UCSD-AML1 (cell line): ENCODE measurements at regions not wholly inside any gene's neighbourhood (a gene's known extent, or its start where the extent isn't known, plus 50 kb on each side); places are given as distances from the start of the nearest gene placed in this dataset.

Experiments used
- DNase-seq: peaks from one replicate; lab custom pipeline; 2025; ENCODE audit not compliant: unreplicated experiment; lab: John Stamatoyannopoulos, UW

DNA sequence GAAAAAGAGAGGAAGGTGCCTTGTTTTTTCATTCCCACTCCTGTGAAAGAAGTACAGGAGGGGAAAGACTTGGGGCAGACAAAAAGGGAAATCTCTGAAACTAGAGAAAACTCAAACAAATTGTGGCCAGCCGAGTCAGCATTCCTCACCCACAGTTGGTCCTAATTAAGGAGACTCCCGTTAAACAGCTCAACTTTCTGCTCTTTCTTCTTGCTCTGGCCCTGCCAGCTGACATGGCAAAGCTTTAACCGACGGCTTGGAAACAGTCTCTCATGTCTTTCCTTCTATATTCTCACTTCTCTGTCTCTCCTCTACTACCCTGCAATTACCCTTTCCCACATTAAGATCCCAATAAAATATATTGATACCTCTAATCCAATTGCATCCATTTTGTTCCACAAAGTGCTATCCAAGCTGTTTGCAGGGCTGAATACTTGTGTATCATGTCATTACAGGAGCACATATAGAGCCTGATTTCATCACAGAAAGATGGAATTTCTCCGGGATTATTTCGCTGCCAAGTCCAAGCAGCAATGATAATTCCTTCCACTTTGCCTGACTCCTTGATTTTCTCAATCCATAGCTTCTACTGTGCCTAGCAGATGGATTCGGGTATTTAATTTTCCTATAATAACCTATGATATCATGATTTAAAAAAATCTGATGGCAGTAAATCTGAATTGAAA lies 65.4 kb upstream of the IPO9 start:
- DNase-seq = no peak

DNA sequence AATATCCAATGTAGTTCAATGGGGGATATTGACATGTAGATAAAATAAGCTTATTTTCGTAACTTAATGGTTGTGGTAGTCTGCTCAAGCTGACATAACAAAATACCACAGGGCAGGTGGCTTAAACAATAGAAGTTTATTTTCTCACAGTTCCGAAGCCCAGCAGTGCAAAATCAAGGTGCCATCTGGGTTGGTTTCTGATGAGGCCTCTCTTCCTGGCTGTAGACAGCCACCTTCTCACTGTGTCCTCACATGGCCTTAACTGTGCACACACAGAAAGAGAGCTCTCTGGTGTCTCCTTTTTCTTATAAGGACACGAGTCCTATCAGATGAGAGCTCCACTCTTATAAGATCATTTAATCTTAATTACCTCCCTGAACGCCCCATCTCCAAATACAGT lies 64.8 kb upstream of the IPO9 start:
- DNase-seq = no peak

- no peak for DNase-seq
Measured at GRCh38 chr1:201764579-201764978, 64.4 kb upstream of the IPO9 start.

DNA sequence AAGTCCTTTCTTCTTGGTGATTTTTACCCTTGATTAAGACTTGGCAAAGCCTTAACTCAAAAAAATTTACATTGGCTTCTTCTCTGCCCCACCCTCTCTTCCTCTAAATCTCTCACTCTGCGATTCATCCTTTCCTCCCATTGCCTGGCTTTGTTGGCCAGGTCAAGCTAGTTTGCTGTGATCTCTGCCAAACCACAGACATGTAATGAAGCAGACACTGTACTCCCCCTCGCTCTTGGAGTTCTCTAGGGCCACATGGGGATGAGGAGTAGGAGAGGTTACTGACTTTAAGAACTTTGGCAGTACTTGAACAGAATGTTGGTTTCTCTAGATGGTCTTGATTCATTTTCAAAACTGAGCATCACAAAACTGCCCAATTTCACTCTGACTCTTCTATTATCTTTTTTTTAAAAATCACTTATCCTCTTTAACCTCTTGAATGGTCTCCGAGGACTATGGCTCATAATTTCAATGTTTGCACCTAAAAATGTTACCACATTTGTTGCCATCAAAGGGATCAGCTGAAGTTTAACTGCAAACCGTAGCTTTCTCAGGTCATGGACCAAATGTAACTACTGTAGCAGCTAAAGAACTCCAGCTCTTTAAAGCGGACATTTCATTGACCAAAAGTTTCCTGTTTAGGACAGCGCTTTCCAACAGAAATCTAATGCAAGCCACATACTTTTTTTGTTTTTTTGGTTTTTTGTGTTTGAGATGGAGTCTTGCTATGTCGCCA lies 62.7 kb upstream of the IPO9 start:
- DNase-seq = no peak

- DNase-seq = no peak
Measured at GRCh38 chr1:201767339-201767738, 61.6 kb upstream of the IPO9 start.

- DNase-seq = no peak
Measured at GRCh38 chr1:201769072-201769471, 59.9 kb upstream of the IPO9 start.

DNA sequence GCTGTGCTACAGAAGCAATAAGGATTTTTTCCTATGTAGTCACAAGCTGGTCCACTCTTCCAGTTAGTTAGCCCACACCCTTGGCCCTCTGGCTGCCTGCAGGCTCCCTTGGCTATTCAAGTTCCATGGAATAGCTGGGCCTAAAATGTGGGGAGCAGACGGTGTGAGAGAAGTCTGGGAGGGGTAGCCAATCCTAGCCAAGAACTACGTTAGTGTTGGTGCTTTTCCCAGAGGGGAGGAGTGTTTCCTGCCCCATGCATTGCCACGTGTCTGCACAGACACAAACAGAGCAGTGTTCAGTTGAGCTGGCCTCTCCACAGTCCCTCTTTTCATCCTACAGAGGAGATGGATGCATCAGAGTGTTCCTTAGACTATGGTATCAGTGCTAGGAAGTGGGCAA lies 59.0 kb upstream of the IPO9 start:
- DNase-seq = no peak

DNA sequence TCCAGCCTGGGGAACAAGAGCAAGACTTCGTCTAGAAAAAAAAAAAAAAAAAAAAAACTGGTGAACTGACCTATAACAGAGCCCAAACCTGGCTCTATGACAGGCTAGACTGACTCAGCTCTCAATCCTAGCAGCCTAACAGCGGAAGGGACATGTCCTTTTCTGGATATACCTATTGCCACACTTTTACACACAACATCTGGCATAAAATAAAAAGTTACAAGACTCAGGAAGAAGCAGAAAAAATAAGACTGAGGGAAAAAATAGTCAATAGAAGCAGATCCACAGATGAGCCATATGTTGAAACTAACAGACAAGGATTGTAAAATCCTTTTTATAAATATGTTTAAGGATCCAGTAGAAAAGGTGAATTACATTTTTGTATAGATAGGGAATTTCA lies 57.5 kb upstream of the IPO9 start:
- DNase-seq = no peak

DNA sequence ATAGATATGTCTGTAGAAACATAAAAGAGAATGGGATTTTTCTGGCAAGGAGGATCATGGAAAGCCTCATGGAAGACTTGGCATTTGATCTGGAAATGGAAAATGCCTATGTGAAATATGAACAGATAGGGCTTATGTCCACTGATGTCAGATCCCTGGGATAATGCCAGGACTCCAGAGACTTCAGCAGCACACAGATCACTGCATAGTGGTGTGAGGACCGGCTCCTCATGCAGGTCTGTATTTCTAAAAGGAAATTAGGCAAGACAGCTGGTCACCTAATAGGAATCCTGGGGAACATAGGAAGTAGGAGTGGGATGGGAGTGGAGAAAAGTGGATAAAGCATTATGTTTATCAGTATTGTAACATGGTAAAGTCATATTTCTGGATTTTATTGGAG lies 56.8 kb upstream of the IPO9 start:
- no peak for DNase-seq

DNA sequence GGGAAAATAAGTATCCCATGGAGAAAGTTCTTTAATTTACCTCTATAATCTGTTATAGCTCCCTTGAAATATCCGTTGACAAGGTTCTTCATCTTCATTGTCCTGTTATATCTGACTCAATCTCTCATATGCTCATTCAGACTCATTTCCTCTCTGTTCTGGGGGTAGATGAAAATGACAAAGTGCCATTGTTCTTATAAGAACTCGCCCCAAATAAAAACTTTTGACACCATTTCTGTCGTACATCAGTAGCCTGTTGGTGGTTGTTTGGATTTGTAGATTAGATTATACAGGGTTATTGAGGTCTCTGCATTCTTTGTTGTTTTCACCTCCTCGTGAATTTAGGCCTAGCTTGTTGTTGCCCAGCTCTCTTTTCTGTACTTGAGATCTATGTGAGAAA lies 55.2 kb upstream of the IPO9 start:
- no peak for DNase-seq

DNA sequence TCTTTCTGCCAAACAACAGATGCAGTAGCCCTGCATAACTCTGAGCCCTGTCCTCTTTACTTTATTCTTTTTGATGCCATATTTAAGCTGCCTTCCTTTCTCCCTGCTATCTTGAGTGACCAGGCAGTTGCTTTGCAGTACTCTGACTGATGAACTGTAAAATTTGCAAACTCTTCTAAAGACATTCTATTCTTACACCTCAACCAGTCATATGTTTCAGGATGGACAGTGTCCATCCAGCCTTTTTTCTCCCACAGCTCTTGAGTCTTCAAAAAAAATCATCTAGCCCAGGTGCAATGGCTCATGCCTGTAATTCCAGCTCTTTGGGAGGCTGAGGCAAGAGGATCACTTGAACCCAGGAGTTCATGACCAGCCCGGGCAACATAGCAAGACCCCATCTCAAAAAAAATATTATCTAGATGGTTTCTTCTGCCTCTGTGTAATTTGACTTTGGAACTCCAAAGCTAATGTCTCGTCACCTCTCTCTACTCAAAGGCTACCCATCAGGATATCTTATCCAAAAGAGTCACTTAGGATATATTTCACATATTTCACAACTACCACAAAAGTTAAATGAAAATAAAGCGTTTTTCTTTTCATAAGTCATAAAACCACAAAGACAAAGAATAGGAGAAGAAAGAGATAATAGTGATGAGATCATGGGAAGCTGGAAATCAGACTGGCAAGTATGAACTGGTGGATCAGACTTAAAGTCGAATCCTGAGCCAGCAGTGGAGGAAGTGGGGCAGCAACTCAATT lies 54.6 kb upstream of the IPO9 start:
- no peak for DNase-seq

DNA sequence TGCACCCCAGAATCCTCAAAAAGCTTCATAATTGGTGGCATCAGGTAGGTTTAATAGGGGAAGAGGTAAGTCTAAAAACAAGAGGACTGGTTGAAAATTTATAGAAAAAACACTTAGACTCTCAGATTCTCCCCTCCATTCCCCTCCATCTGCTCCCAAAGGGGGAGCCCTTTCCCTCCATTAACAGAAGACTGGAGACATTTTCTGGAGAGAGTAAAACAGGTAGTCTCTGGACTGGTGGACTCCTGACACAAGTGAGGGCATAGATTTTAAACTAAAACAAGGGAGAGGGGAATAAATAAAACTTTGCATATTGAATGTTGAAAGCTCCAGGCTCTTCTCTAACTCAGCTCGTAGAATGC lies 54.0 kb upstream of the IPO9 start:
- DNase-seq = no peak

GRCh38 chr1:201775380-201775779 lies 53.6 kb upstream of the IPO9 start:
- DNase-seq = no peak

DNA sequence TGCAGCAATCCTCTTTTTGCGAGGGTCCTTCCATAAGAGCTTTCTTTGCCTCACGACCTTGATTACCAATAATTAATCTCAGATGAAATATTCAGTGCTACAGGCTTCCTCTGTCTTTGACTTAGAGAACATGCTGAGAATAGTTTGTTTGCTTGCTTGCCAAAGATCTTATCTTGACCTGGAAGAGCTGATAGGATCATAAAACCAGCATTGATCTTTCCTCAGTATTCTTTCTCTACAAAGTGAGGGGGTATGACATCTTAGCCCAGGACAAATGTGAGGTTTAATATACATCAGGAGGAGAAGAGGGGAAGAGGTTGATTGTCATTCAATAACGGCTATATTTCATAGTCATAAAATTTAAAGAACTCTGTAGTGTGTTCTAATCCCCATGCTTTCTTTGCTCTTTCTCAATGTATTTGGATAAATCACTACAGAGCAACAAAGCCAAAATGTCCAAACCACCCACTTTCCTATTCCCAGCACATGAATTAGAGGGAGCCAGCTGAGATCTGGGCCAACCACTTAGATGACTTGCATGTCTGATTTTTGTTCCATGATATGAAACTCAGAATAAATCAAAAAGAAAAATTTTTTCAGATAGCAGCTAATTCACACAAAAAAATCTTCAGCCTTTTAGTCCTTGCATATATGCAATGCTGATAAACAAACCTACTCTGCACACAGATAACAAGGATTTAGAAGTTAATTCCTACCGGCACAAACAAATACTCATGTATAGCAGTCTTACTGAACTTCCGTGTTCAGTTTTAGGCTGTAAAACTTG lies 50.5 kb upstream of the IPO9 start:
- no peak for DNase-seq
